RWPE2 (cell line): ENCODE measurements at regions not wholly inside any gene's neighbourhood (a gene's known extent, or its start where the extent isn't known, plus 50 kb on each side); places are given as distances from the start of the nearest gene placed in this dataset.

Experiments used
- ATAC-seq: fragments of 200-7000 bp; cut with Tn5 transposase; 3 replicates; pipeline ENCODE4 v1.9.1; 2021; ENCODE audit warnings: low read depth
- DNase-seq: peaks from one replicate; pipeline ENCODE4 v3.0.0-alpha.2; 2020; ENCODE audit warnings: low spot score
- H3K27ac ChIP-seq: fragments of 450-650 bp; 2 replicates; pipeline ENCODE4 v1.5.1; 2017; ENCODE audit warnings: mild to moderate bottlenecking; ENCODE audit not compliant: poor library complexity, severe bottlenecking
- H3K27me3 ChIP-seq: fragments of 250-450 bp; sonication (Bioruptor Pico); 2 replicates; pipeline ENCODE4 v1.5.1; 2021; ENCODE audit warnings: mild to moderate bottlenecking, moderate library complexity; ENCODE audit not compliant: insufficient read depth, poor library complexity, severe bottlenecking
- H3K36me3 ChIP-seq: fragments of 250-450 bp; sonication (Bioruptor Pico); 2 replicates; pipeline ENCODE4 v1.5.1; 2020; ENCODE audit warnings: low read depth, mild to moderate bottlenecking, moderate library complexity
- H3K4me1 ChIP-seq: fragments of 250-450 bp; sonication (Bioruptor Pico); 2 replicates; pipeline ENCODE4 v1.5.1; 2021; ENCODE audit warnings: mild to moderate bottlenecking, moderate library complexity; ENCODE audit not compliant: insufficient read depth, poor library complexity, severe bottlenecking
- H3K4me3 ChIP-seq: fragments of 250-450 bp; sonication (Bioruptor Pico); 2 replicates; pipeline ENCODE4 v1.5.1; 2021; ENCODE audit warnings: mild to moderate bottlenecking, moderate library complexity; ENCODE audit not compliant: severe bottlenecking
- H3K9me3 ChIP-seq: fragments of 250-450 bp; sonication (Bioruptor Pico); 2 replicates; pipeline ENCODE4 v1.5.1; 2021; ENCODE audit warnings: mild to moderate bottlenecking, moderate library complexity; ENCODE audit not compliant: severe bottlenecking
- TF ChIP-seq, protein P1 (sequence below): fragments of 450-650 bp; IDR thresholded peaks from one replicate; pipeline ENCODE4 v1.5.1; 2017; ENCODE audit warnings: mild to moderate bottlenecking, moderate library complexity; ENCODE audit not compliant: poor library complexity, severe bottlenecking

GRCh38 chr4:137452799-137453198 is 79.5 kb downstream of the PCDH18 start:
- TF ChIP-seq, protein P1, sequence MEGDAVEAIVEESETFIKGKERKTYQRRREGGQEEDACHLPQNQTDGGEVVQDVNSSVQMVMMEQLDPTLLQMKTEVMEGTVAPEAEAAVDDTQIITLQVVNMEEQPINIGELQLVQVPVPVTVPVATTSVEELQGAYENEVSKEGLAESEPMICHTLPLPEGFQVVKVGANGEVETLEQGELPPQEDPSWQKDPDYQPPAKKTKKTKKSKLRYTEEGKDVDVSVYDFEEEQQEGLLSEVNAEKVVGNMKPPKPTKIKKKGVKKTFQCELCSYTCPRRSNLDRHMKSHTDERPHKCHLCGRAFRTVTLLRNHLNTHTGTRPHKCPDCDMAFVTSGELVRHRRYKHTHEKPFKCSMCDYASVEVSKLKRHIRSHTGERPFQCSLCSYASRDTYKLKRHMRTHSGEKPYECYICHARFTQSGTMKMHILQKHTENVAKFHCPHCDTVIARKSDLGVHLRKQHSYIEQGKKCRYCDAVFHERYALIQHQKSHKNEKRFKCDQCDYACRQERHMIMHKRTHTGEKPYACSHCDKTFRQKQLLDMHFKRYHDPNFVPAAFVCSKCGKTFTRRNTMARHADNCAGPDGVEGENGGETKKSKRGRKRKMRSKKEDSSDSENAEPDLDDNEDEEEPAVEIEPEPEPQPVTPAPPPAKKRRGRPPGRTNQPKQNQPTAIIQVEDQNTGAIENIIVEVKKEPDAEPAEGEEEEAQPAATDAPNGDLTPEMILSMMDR, result no peak
- H3K27ac ChIP-seq, result no peak overlapping the region
- peaks cover 2% of the 10 kb centered on the region for H3K4me1 ChIP-seq
- H3K36me3 ChIP-seq, result no peaks in the 10 kb centered on the region
- ATAC-seq (no peak), DNase-seq (no peak)
- no peaks in the 10 kb centered on the region for H3K27me3 ChIP-seq
- H3K4me3 ChIP-seq, result no peak overlapping the region
- H3K9me3 ChIP-seq, result no peaks in the 10 kb centered on the region

DNA sequence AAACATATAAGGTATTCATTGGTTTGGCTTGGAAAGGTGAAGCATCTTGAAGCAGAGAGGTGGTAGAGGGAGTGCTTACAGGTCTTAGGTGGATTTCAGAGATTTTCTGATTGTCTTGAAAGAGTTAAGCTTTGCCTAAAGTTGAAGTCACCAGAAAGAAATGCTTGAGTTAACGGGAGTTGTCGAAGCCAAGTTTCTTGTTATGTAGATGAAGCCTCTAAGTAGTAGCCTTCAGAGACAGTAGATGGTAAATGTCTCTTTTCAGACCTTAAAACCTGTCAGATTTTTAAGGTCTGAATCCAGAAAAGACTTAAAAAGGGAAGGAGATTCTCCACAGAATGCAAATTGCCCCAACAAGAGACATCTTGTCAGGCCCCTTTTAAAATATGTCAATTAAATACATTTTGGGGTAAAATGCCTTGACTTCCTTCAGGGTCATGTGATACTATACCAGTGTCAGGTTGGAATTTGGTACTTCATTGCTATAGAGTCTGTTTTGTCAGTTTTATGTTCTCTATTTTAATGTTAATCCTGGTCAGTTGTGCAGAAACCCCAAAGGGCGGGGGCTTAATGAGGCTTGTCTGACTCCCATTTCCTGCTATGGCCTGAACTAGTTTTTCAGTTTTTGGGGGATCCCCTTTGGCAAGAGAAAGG is 81.0 kb downstream of the PCDH18 start:
- TF ChIP-seq, protein P1, result no peak
- no peak for DNase-seq
- no peak overlapping the region for H3K27ac ChIP-seq
- no peak overlapping the region for H3K4me3 ChIP-seq
- no peaks in the 10 kb centered on the region for H3K27me3 ChIP-seq
- no peaks in the 10 kb centered on the region for H3K9me3 ChIP-seq
- H3K36me3 ChIP-seq, result no peaks in the 10 kb centered on the region
- no peak for ATAC-seq
- H3K4me1 ChIP-seq, result peaks cover 2% of the 10 kb centered on the region

DNA sequence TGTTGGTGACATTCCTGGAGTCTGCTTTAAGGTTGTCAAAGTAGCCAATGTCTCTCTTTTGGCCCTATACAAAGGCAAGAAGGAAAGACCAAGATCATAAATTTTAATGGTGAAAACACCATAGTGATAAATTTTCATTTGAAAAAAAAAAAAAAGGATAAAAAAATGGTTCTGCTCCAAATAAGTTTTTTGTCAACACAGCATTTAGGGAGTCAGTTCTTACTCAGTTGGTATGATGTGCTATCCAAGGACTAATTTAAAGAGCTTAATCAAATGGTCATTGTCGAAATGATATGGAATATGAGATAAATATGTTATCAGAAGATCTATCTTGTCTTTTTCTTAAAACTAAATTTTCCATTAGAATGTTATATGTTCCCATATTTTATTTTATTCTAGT is 83.9 kb downstream of the PCDH18 start:
- ATAC-seq (no peak), DNase-seq (no peak)
- Histone ChIP-seq H3K4me3 (no peak overlapping the region), H3K9me3 (no peaks in the 10 kb centered on the region), H3K36me3 (no peaks in the 10 kb centered on the region), H3K4me1 (no peaks in the 10 kb centered on the region), H3K27ac (no peak overlapping the region), H3K27me3 (no peaks in the 10 kb centered on the region)
- TF ChIP-seq, protein P1, result no peak

- H3K9me3 ChIP-seq, result no peaks in the 10 kb centered on the region
- no peak overlapping the region for H3K27ac ChIP-seq
- no peaks in the 10 kb centered on the region for H3K4me1 ChIP-seq
- H3K4me3 ChIP-seq, result no peak overlapping the region
- no peaks in the 10 kb centered on the region for H3K27me3 ChIP-seq
- ATAC-seq (no peak), DNase-seq (no peak)
- TF ChIP-seq, protein P1, result no peak
- H3K36me3 ChIP-seq, result no peaks in the 10 kb centered on the region
Measured at GRCh38 chr4:137446071-137446470, 86.2 kb downstream of the PCDH18 start.

GRCh38 chr4:137443031-137443800 is 89.1 kb downstream of the PCDH18 start:
- no peaks in the 10 kb centered on the region for H3K27me3 ChIP-seq
- TF ChIP-seq, protein P1, result no peak
- DNase-seq (no peak), ATAC-seq (no peak)
- no peak overlapping the region for H3K27ac ChIP-seq
- H3K4me3 ChIP-seq, result no peak overlapping the region
- H3K36me3 ChIP-seq, result no peaks in the 10 kb centered on the region
- no peaks in the 10 kb centered on the region for H3K9me3 ChIP-seq
- no peaks in the 10 kb centered on the region for H3K4me1 ChIP-seq
